Mesothelial cell of epicardium (in vitro differentiated cells): ENCODE measurements at regions not wholly inside any gene's neighbourhood (a gene's known extent, or its start where the extent isn't known, plus 50 kb on each side); places are given as distances from the start of the nearest gene placed in this dataset.

ENCODE experiments used
- DNase-seq, 2 experiments: peaks; one replicate each; pipeline ENCODE4 v3.0.0; 2021; ENCODE audit warnings: low spot score in 2 of 2; ENCODE audit not compliant: unreplicated experiment in 2 of 2
- H3K27ac Mint-ChIP-seq: 2 replicates; pipeline ENCODE4 v1.8.0; 2021; ENCODE audit warnings: mixed read lengths
- H3K27me3 Mint-ChIP-seq: 2 replicates; pipeline ENCODE4 v1.8.0; 2021; ENCODE audit warnings: low read depth, mixed read lengths
- H3K36me3 Mint-ChIP-seq: 2 replicates; pipeline ENCODE4 v1.8.0; 2021; ENCODE audit warnings: mixed read lengths
- H3K4me1 Mint-ChIP-seq: 2 replicates; pipeline ENCODE4 v1.8.0; 2021; ENCODE audit warnings: mixed read lengths
- H3K4me3 Mint-ChIP-seq: 2 replicates; pipeline ENCODE4 v1.8.0; 2021; ENCODE audit warnings: mild to moderate bottlenecking, moderate library complexity, mixed read lengths
- H3K9me3 Mint-ChIP-seq: 2 replicates; pipeline ENCODE4 v1.8.0; 2021; ENCODE audit warnings: mixed read lengths
- TF ChIP-seq, protein P1 (sequence below): fragments of 200-600 bp; sonication (generic); IDR thresholded peaks from one replicate; pipeline ENCODE4 v1.5.0; 2021; ENCODE audit warnings: antibody characterized with exemption; ENCODE audit not compliant: unreplicated experiment

DNA sequence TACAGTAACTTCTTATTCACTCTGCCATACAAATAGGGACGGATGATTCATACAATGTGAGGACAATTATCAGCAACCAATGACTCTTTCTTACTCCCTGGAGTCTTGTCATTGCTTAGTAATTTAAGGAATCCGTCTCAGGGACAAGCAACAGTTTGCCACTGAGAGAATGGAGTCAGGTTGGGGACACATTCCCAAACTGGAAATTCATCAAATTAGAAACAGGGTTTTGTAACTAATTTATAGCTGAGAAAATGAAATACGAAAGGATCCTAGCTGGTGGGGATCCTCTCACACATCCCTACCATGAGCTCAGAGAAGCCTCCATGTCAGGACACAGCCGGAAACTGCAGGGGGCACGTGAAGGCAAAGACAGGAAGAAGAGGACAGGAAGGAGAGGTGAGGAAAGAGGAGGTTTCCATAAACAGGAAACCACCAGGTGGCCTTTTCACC, 50.4 kb upstream of the KDR start:
- Mint-ChIP-seq H3K27ac (peak overlapping the region; percentile 35), H3K36me3 (no peaks in the 10 kb centered on the region), H3K27me3 (no peaks in the 10 kb centered on the region), H3K4me3 (no peak overlapping the region), H3K4me1 (peaks cover 14% of the 10 kb centered on the region), H3K9me3 (no peaks in the 10 kb centered on the region)
- DNase-seq, result no peak
- TF ChIP-seq, protein P1, sequence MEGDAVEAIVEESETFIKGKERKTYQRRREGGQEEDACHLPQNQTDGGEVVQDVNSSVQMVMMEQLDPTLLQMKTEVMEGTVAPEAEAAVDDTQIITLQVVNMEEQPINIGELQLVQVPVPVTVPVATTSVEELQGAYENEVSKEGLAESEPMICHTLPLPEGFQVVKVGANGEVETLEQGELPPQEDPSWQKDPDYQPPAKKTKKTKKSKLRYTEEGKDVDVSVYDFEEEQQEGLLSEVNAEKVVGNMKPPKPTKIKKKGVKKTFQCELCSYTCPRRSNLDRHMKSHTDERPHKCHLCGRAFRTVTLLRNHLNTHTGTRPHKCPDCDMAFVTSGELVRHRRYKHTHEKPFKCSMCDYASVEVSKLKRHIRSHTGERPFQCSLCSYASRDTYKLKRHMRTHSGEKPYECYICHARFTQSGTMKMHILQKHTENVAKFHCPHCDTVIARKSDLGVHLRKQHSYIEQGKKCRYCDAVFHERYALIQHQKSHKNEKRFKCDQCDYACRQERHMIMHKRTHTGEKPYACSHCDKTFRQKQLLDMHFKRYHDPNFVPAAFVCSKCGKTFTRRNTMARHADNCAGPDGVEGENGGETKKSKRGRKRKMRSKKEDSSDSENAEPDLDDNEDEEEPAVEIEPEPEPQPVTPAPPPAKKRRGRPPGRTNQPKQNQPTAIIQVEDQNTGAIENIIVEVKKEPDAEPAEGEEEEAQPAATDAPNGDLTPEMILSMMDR, result no peak

DNA sequence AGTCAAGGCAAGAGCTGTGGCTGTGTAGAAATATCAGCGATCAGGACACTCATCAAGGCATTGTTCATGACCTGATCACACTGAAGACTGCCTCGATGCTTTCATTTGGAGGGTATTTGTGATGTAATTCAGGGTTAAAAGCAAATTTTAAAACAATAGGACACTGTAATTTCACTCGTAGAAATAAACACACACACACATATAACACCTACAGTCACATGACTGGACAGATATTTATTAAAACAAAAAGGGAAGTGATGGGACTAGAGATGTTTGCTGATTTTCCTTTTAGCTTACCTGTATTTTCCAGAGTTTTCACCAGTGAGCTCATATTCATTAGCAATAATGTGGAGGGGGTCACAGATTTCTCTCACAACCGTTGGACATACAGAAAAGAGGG, 51.1 kb upstream of the KDR start:
- Mint-ChIP-seq H3K27ac (no peak overlapping the region), H3K27me3 (no peaks in the 10 kb centered on the region), H3K9me3 (no peaks in the 10 kb centered on the region), H3K4me1 (peaks cover 21% of the 10 kb centered on the region), H3K4me3 (no peak overlapping the region), H3K36me3 (no peaks in the 10 kb centered on the region)
- TF ChIP-seq, protein P1, result no peak
- DNase-seq, result no peak

DNA sequence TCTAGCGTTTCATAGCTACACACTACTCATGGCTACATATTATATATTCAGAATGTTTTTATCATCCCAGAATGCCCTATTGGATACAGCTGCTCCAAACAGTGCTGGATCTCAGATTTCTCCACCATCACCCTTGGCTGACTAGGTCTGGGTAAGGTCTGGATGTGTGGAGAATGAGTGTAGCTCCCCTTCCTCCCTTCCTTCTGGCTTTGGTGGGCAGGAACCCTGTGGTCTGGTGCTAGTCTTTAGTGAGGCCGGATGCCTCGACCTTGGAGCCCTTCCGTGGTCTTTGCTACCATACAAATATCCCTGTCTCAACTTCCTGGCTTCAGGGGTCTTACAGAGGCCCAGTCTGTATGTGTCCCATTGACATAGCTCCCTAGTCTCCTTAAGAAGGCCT, 52.1 kb upstream of the KDR start:
- Mint-ChIP-seq H3K4me1 (peaks cover 27% of the 10 kb centered on the region), H3K27ac (no peak overlapping the region)

DNA sequence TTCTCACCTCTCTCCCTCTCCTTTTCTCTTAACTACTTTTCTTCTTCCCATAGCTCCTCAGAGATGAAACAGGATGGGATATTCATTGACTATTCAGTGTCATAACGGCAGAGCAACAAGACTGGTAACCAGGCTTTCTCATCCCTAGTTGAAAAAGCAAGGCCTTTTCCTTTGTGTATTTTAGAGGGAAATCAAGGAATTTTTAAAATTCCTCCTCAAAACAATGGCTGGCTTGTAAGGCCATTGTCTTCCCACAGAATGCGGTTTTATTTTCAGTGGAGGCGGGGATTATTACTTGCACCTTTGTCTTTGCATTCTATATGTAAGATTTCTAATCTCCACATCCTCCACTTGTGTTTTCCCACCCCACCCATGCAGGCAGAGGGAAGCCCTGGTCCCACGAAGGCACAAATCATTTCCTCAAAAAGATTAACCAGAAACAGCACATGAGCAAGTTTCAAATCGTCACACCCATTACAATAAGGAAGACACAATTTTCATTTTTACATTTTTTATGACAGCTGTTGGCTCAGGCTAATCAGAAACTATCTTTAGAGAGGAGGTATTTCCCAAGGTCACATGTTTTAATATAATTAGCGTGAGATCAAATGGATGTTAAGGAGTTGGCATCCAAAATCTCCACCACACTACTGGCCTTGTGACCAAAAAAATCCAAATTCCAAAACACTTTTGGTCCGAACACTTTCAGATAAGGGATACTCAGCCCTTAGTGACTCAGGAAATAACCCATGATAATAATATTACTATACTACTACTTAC, 53.0 kb upstream of the KDR start:
- H3K36me3 Mint-ChIP-seq, result no peaks in the 10 kb centered on the region
- H3K9me3 Mint-ChIP-seq, result no peaks in the 10 kb centered on the region
- H3K4me1 Mint-ChIP-seq, result peaks cover 23% of the 10 kb centered on the region
- no peak overlapping the region for H3K27ac Mint-ChIP-seq
- DNase-seq, result no peak
- H3K27me3 Mint-ChIP-seq, result no peaks in the 10 kb centered on the region
- no peak overlapping the region for H3K4me3 Mint-ChIP-seq
- TF ChIP-seq, protein P1, result no peak

More for the DNA sequence above, 52.1 kb upstream of the KDR start:
- H3K27me3 Mint-ChIP-seq, result no peaks in the 10 kb centered on the region
- no peaks in the 10 kb centered on the region for H3K36me3 Mint-ChIP-seq
- H3K9me3 Mint-ChIP-seq, result no peaks in the 10 kb centered on the region
- no peak for DNase-seq
- H3K4me3 Mint-ChIP-seq, result no peak overlapping the region
- TF ChIP-seq, protein P1, result no peak

DNA sequence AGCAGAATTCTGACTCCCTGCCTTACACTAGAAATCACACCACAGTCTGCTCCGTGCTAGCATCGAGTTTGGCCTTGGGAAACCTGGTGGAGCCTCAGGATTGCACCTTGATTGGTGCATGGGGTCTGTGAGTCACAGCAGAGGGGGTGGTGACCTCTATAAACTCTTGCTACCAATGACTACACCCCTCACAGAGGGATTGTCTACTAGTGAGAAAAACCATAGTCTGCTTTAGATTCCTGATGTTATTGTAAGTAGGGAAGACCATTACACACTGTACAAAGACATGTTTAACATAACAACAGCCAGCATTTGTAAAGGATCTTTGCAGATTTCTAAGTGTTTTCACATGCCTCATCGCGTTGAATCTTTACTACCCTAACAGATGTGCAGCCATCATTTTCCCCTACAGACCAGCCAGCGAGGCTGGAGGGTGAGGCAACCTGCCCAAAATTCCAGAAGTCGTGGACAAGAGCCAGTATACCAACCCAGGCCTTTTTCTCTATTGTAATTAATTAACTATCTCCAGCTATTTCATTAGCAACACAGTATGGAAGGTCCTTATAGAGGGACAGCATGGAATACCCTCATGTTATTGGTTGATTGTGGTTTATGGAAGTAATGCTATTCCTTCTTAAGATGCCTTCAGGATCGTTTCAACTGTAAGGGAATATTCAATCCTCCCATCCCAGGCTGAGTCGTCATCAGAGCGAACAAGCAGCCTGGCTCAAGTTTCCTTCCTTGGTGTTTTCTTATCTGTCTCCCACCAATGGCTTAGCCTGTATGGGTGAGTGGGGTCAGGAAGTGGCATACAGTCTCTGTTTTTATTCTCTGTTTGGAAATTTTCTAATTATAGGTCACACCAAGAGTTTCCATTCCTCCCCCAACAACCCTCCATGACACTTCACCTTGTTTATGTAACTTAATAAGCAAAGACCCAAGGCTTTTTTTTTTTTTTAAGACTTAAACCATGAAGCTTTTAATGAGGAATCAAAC, 55.9 kb upstream of the KDR start:
- no peaks in the 10 kb centered on the region for H3K27me3 Mint-ChIP-seq

More for the DNA sequence above, 55.9 kb upstream of the KDR start:
- TF ChIP-seq, protein P1, result no peak
- H3K36me3 Mint-ChIP-seq, result no peaks in the 10 kb centered on the region
- no peak overlapping the region for H3K4me3 Mint-ChIP-seq
- peaks cover 30% of the 10 kb centered on the region for H3K4me1 Mint-ChIP-seq
- no peak for DNase-seq
- peak overlapping the region; percentile 67 for H3K27ac Mint-ChIP-seq
- H3K9me3 Mint-ChIP-seq, result no peaks in the 10 kb centered on the region
